ENCODE measurements at regions not wholly inside any gene's neighbourhood (a gene's known extent, or its start where the extent isn't known, plus 50 kb on each side); places are given as distances from the start of the nearest gene placed in this dataset.

GRCh38 chr9:107870927-107871680 is 381.5 kb upstream of the KLF4 start:
- Histone ChIP-seq H3K27me3 (ENCODE audit: insufficient read depth, low read length, poor library complexity, severe bottlenecking) (no peaks in the 10 kb centered on the region), H3K4me1 (ENCODE audit: insufficient read depth, low read length, poor library complexity, severe bottlenecking) (no peaks in the 10 kb centered on the region), H3K36me3 (ENCODE audit: insufficient read depth, low read length) (no peaks in the 10 kb centered on the region), H4K20me1 (ENCODE audit: insufficient read depth, low read length, poor library complexity, severe bottlenecking) (no peaks in the 10 kb centered on the region), H3K4me2 (ENCODE audit: low read depth, low read length, poor library complexity, severe bottlenecking) (no peak overlapping the region), H3K9me3 (ENCODE audit: insufficient read depth, low read depth, low read length) (no peaks in the 10 kb centered on the region), H3F3A (ENCODE audit: low read depth) (no peaks in the 10 kb centered on the region), H3K4me3 (ENCODE audit: low read length, poor library complexity, severe bottlenecking) (no peak overlapping the region), H2AFZ (ENCODE audit: low read length) (no peak overlapping the region), H3K79me2 (ENCODE audit: insufficient read depth, low read length) (no peaks in the 10 kb centered on the region), H3K9ac (ENCODE audit: low read depth, low read length, poor library complexity, severe bottlenecking) (no peak overlapping the region), H3K9me2 (replicated peaks; ENCODE audit: low read depth, low read length) (no peaks in the 10 kb centered on the region)
- no peak for TF ChIP-seq CTCF (conservative IDR thresholded peaks at IDR 0.05; ENCODE audit: low read length)
- TF ChIP-seq EZH2phosphoT487 (IDR thresholded peaks at IDR 0.05; ENCODE audit: borderline replicate concordance) = no peak

- no peak overlapping the region for H2AFZ ChIP-seq (ENCODE audit: low read length)
- H3K4me3 ChIP-seq (ENCODE audit: low read length, poor library complexity, severe bottlenecking) = no peak overlapping the region
- no peaks in the 10 kb centered on the region for H3K27me3 ChIP-seq (ENCODE audit: insufficient read depth, low read length, poor library complexity, severe bottlenecking)
- no peak for TF ChIP-seq CTCF (conservative IDR thresholded peaks at IDR 0.05; ENCODE audit: low read length)
- no peak for TF ChIP-seq EZH2phosphoT487 (IDR thresholded peaks at IDR 0.05; ENCODE audit: borderline replicate concordance)
- no peaks in the 10 kb centered on the region for H3K4me1 ChIP-seq (ENCODE audit: insufficient read depth, low read length, poor library complexity, severe bottlenecking)
- no peaks in the 10 kb centered on the region for H3K79me2 ChIP-seq (ENCODE audit: insufficient read depth, low read length)
- H3F3A ChIP-seq (ENCODE audit: low read depth) = no peaks in the 10 kb centered on the region
- no peak overlapping the region for H3K4me2 ChIP-seq (ENCODE audit: low read depth, low read length, poor library complexity, severe bottlenecking)
- H3K9ac ChIP-seq (ENCODE audit: low read depth, low read length, poor library complexity, severe bottlenecking) = no peak overlapping the region
- no peaks in the 10 kb centered on the region for H3K9me2 ChIP-seq (replicated peaks; ENCODE audit: low read depth, low read length)
- H3K9me3 ChIP-seq (ENCODE audit: insufficient read depth, low read depth, low read length) = no peaks in the 10 kb centered on the region
- no peaks in the 10 kb centered on the region for H4K20me1 ChIP-seq (ENCODE audit: insufficient read depth, low read length, poor library complexity, severe bottlenecking)
- no peaks in the 10 kb centered on the region for H3K36me3 ChIP-seq (ENCODE audit: insufficient read depth, low read length)
These were observed 380.7 kb upstream of the KLF4 start for GRCh38 chr9:107870221-107870620.

GRCh38 chr9:107869111-107869510 is 379.5 kb upstream of the KLF4 start:
- no peaks in the 10 kb centered on the region for H3F3A ChIP-seq (ENCODE audit: low read depth)
- no peaks in the 10 kb centered on the region for H3K27me3 ChIP-seq (ENCODE audit: insufficient read depth, low read length, poor library complexity, severe bottlenecking)
- no peaks in the 10 kb centered on the region for H3K9me3 ChIP-seq (ENCODE audit: insufficient read depth, low read depth, low read length)
- no peaks in the 10 kb centered on the region for H3K9me2 ChIP-seq (replicated peaks; ENCODE audit: low read depth, low read length)
- H3K36me3 ChIP-seq (ENCODE audit: insufficient read depth, low read length) = no peaks in the 10 kb centered on the region
- no peak overlapping the region for H2AFZ ChIP-seq (ENCODE audit: low read length)
- no peak overlapping the region for H3K9ac ChIP-seq (ENCODE audit: low read depth, low read length, poor library complexity, severe bottlenecking)
- no peak for TF ChIP-seq CTCF (conservative IDR thresholded peaks at IDR 0.05; ENCODE audit: low read length)
- no peak for TF ChIP-seq EZH2phosphoT487 (IDR thresholded peaks at IDR 0.05; ENCODE audit: borderline replicate concordance)
- no peaks in the 10 kb centered on the region for H4K20me1 ChIP-seq (ENCODE audit: insufficient read depth, low read length, poor library complexity, severe bottlenecking)
- H3K4me3 ChIP-seq (ENCODE audit: low read length, poor library complexity, severe bottlenecking) = no peak overlapping the region
- no peaks in the 10 kb centered on the region for H3K4me1 ChIP-seq (ENCODE audit: insufficient read depth, low read length, poor library complexity, severe bottlenecking)
- H3K79me2 ChIP-seq (ENCODE audit: insufficient read depth, low read length) = no peaks in the 10 kb centered on the region
- no peak overlapping the region for H3K4me2 ChIP-seq (ENCODE audit: low read depth, low read length, poor library complexity, severe bottlenecking)

All from Loucy (cell line).